ENCODE measurements at regions not wholly inside any gene's neighbourhood (a gene's known extent, or its start where the extent isn't known, plus 50 kb on each side); places are given as distances from the start of the nearest gene placed in this dataset.
"Not testable (repeated sequence)": the region's sequence is repeated elsewhere in the genome, so short reads cannot be mapped to it uniquely, and the experiment has no call there.

GRCh38 chrX:40861952-40862554, 126.7 kb upstream of the MED14 start:
- H3K27ac ChIP-seq; H3K4me3 ChIP-seq; H3K9me3 ChIP-seq (replicated peaks); H3K27me3 ChIP-seq (replicated peaks); DNase-seq (ENCODE audit: low read depth in 1 of 2, low spot score in 2 of 2); H3K4me1 ChIP-seq (replicated peaks); H3K36me3 ChIP-seq: not testable (repeated sequence)

GRCh38 chrX:40863260-40863659, 127.9 kb upstream of the MED14 start:
- H3K9me3 ChIP-seq (replicated peaks); H3K27me3 ChIP-seq (replicated peaks); H3K4me1 ChIP-seq (replicated peaks); DNase-seq (ENCODE audit: low read depth in 1 of 2, low spot score in 2 of 2); H3K27ac ChIP-seq; H3K4me3 ChIP-seq; H3K36me3 ChIP-seq: not testable (repeated sequence)

- Histone ChIP-seq H3K4me1 (replicated peaks) (peaks cover 9% of the 10 kb centered on the region), H3K36me3 (no peaks in the 10 kb centered on the region), H3K4me3 (no peak overlapping the region), H3K9me3 (replicated peaks) (no peaks in the 10 kb centered on the region), H3K27ac (no peak overlapping the region), H3K27me3 (replicated peaks) (no peaks in the 10 kb centered on the region)
- no peak for DNase-seq (ENCODE audit: low read depth in 1 of 2, low spot score in 2 of 2)
Observed at GRCh38 chrX:40863671-40864070, 128.3 kb upstream of the MED14 start.

- no peak overlapping the region for H3K4me3 ChIP-seq
- DNase-seq (ENCODE audit: low read depth in 1 of 2, low spot score in 2 of 2): no peak
- peaks cover 9% of the 10 kb centered on the region for H3K4me1 ChIP-seq (replicated peaks)
- no peak overlapping the region for H3K27ac ChIP-seq
- no peaks in the 10 kb centered on the region for H3K9me3 ChIP-seq (replicated peaks)
- H3K36me3 ChIP-seq: no peaks in the 10 kb centered on the region
- H3K27me3 ChIP-seq (replicated peaks): no peaks in the 10 kb centered on the region
Observed at GRCh38 chrX:40864972-40865371, 129.6 kb upstream of the MED14 start.

GRCh38 chrX:40866893-40867292, 131.6 kb upstream of the MED14 start:
- no peak for DNase-seq (ENCODE audit: low read depth in 1 of 2, low spot score in 2 of 2)
- Histone ChIP-seq H3K9me3 (replicated peaks) (no peaks in the 10 kb centered on the region), H3K4me1 (replicated peaks) (peaks cover 9% of the 10 kb centered on the region), H3K27ac (no peak overlapping the region), H3K4me3 (no peak overlapping the region), H3K36me3 (no peaks in the 10 kb centered on the region), H3K27me3 (replicated peaks) (no peaks in the 10 kb centered on the region)

- Histone ChIP-seq H3K36me3 (no peaks in the 10 kb centered on the region), H3K27me3 (replicated peaks) (no peaks in the 10 kb centered on the region), H3K27ac (no peak overlapping the region), H3K9me3 (replicated peaks) (no peaks in the 10 kb centered on the region), H3K4me3 (no peak overlapping the region), H3K4me1 (replicated peaks) (peaks cover 9% of the 10 kb centered on the region)
- no peak for DNase-seq (ENCODE audit: low read depth in 1 of 2, low spot score in 2 of 2)
Observed at GRCh38 chrX:40867352-40867751, 132.0 kb upstream of the MED14 start.

GRCh38 chrX:40868868-40869267, 133.5 kb upstream of the MED14 start:
- Histone ChIP-seq H3K4me1 (replicated peaks) (peaks cover 9% of the 10 kb centered on the region), H3K36me3 (no peaks in the 10 kb centered on the region), H3K9me3 (replicated peaks) (no peaks in the 10 kb centered on the region), H3K4me3 (no peak overlapping the region), H3K27me3 (replicated peaks) (no peaks in the 10 kb centered on the region), H3K27ac (no peak overlapping the region)
- DNase-seq (ENCODE audit: low read depth in 1 of 2, low spot score in 2 of 2): no peak

GRCh38 chrX:40870982-40871381, 135.6 kb upstream of the MED14 start:
- H3K4me1 ChIP-seq (replicated peaks); H3K4me3 ChIP-seq; H3K9me3 ChIP-seq (replicated peaks); H3K27ac ChIP-seq; DNase-seq (ENCODE audit: low read depth in 1 of 2, low spot score in 2 of 2); H3K36me3 ChIP-seq; H3K27me3 ChIP-seq (replicated peaks): not testable (repeated sequence)

GRCh38 chrX:40871385-40872082, 136.2 kb upstream of the MED14 start:
- Histone ChIP-seq H3K27ac (no peak overlapping the region), H3K9me3 (replicated peaks) (no peaks in the 10 kb centered on the region), H3K4me3 (no peak overlapping the region), H3K4me1 (replicated peaks) (peaks cover 9% of the 10 kb centered on the region), H3K27me3 (replicated peaks) (no peaks in the 10 kb centered on the region), H3K36me3 (no peaks in the 10 kb centered on the region)
- no peak for DNase-seq (ENCODE audit: low read depth in 1 of 2, low spot score in 2 of 2)

GRCh38 chrX:40872351-40872750, 137.0 kb upstream of the MED14 start:
- Histone ChIP-seq H3K4me1 (replicated peaks) (peaks cover 3% of the 10 kb centered on the region), H3K4me3 (no peak overlapping the region), H3K27ac (no peak overlapping the region), H3K27me3 (replicated peaks) (no peaks in the 10 kb centered on the region), H3K9me3 (replicated peaks) (no peaks in the 10 kb centered on the region), H3K36me3 (no peaks in the 10 kb centered on the region)
- DNase-seq (ENCODE audit: low read depth in 1 of 2, low spot score in 2 of 2): no peak

- H3K9me3 ChIP-seq (replicated peaks): no peaks in the 10 kb centered on the region
- no peak for DNase-seq (ENCODE audit: low read depth in 1 of 2, low spot score in 2 of 2)
Observed at GRCh38 chrX:40875476-40875875, 140.1 kb upstream of the MED14 start.

GRCh38 chrX:40877887-40878286, 142.5 kb upstream of the MED14 start:
- no peak overlapping the region for H3K4me3 ChIP-seq
- no peaks in the 10 kb centered on the region for H3K36me3 ChIP-seq
- DNase-seq (ENCODE audit: low read depth in 1 of 2, low spot score in 2 of 2): no peak
- no peak overlapping the region for H3K27ac ChIP-seq
- H3K27me3 ChIP-seq (replicated peaks): no peaks in the 10 kb centered on the region
- H3K9me3 ChIP-seq (replicated peaks): no peaks in the 10 kb centered on the region
- H3K4me1 ChIP-seq (replicated peaks): peaks cover 11% of the 10 kb centered on the region

More at GRCh38 chrX:40875476-40875875, 140.1 kb upstream of the MED14 start:
- no peak overlapping the region for H3K4me3 ChIP-seq
- 0 out of 2 replicates have a peak, but pooled peaks cover 5% of the 10 kb centered on the region for H3K4me1 ChIP-seq (replicated peaks)
- no peaks in the 10 kb centered on the region for H3K27me3 ChIP-seq (replicated peaks)
- no peak overlapping the region for H3K27ac ChIP-seq
- no peaks in the 10 kb centered on the region for H3K36me3 ChIP-seq

GRCh38 chrX:40878766-40879165, 143.4 kb upstream of the MED14 start:
- no peaks in the 10 kb centered on the region for H3K9me3 ChIP-seq (replicated peaks)
- H3K4me3 ChIP-seq: no peak overlapping the region
- H3K4me1 ChIP-seq (replicated peaks): peaks cover 20% of the 10 kb centered on the region
- H3K36me3 ChIP-seq: no peaks in the 10 kb centered on the region
- DNase-seq (ENCODE audit: low read depth in 1 of 2, low spot score in 2 of 2): no peak
- H3K27ac ChIP-seq: no peak overlapping the region
- no peaks in the 10 kb centered on the region for H3K27me3 ChIP-seq (replicated peaks)

GRCh38 chrX:40879172-40879571, 143.8 kb upstream of the MED14 start:
- not testable (repeated sequence) for H3K27ac ChIP-seq; H3K27me3 ChIP-seq (replicated peaks); DNase-seq (ENCODE audit: low read depth in 1 of 2, low spot score in 2 of 2); H3K36me3 ChIP-seq; H3K9me3 ChIP-seq (replicated peaks); H3K4me3 ChIP-seq
- peaks cover 20% of the 10 kb centered on the region for H3K4me1 ChIP-seq (replicated peaks)

- H3K9me3 ChIP-seq (replicated peaks): no peaks in the 10 kb centered on the region
- H3K36me3 ChIP-seq: no peaks in the 10 kb centered on the region
- no peak overlapping the region for H3K4me3 ChIP-seq
- H3K4me1 ChIP-seq (replicated peaks): peaks cover 20% of the 10 kb centered on the region
- H3K27ac ChIP-seq: no peak overlapping the region
- H3K27me3 ChIP-seq (replicated peaks): no peaks in the 10 kb centered on the region
- no peak for DNase-seq (ENCODE audit: low read depth in 1 of 2, low spot score in 2 of 2)
Observed at GRCh38 chrX:40880712-40881111, 145.4 kb upstream of the MED14 start.

All from SJSA1 (cell line).